Heart right ventricle (tissue), 16 donors: ENCODE measurements at regions not wholly inside any gene's neighbourhood (a gene's known extent, or its start where the extent isn't known, plus 50 kb on each side); places are given as distances from the start of the nearest gene placed in this dataset.

ENCODE experiments used
- ATAC-seq, 8 donors: fragments of 200-7000 bp; cut with Tn5 transposase; one replicate each; pipeline ENCODE4 v1.9.1; 2020; ENCODE audit warnings: mild to moderate bottlenecking in 8 of 8, moderate library complexity in 8 of 8, moderate number of reproducible peaks in 1 of 8
- DNase-seq, 2 donors: peaks; one replicate each; pipeline ENCODE4 v3.0.0-alpha.2; 2020
- H3K27ac ChIP-seq, 10 donors: fragments of 200-600 bp; sonication (generic) in 2 of 10; one replicate each; pipeline versions ENCODE4 v1.5.0 to v1.8.0; 2020 to 2022; ENCODE audit warnings: mild to moderate bottlenecking in 3 of 10
- H3K27me3 ChIP-seq, 7 donors: fragments of 200-600 bp; one replicate each; pipeline ENCODE4 v1.8.0; 2021 to 2022; ENCODE audit warnings: mild to moderate bottlenecking in 2 of 7
- H3K36me3 ChIP-seq, 9 donors: fragments of 200-600 bp; sonication (generic) in 1 of 9; one replicate each; pipeline versions ENCODE4 v1.5.0 to v1.8.0; 2020 to 2022; ENCODE audit warnings: mild to moderate bottlenecking in 2 of 9
- H3K4me1 ChIP-seq, 9 donors: fragments of 200-600 bp; sonication (generic) in 1 of 9; one replicate each; pipeline versions ENCODE4 v1.5.0 to v1.8.0; 2020 to 2022; ENCODE audit warnings: mild to moderate bottlenecking in 4 of 9
- H3K4me3 ChIP-seq, 10 donors: fragments of 200-600 bp; sonication (generic) in 2 of 10; one replicate each; pipeline versions ENCODE4 v1.5.0 to v1.8.0; 2020 to 2022; ENCODE audit warnings: mild to moderate bottlenecking in 7 of 10, moderate library complexity in 2 of 10
- H3K9me3 ChIP-seq, 11 donors: fragments of 200-600 bp in 10 of 11; sonication (generic) in 2 of 11; one replicate each; pipeline versions ENCODE4 v1.5.0 to v1.8.0; 2013 to 2022; ENCODE audit warnings: mild to moderate bottlenecking in 2 of 11, control low read depth in 1 of 11, moderate library complexity in 1 of 11
- WGBS, 2 donors: extraction: QIAGEN DNeasy Blood & Tissue Kit; methylation state at CpG; one replicate each; pipeline ENCODE4 v1.1.7; 2013; ENCODE audit warnings: inconsistent platforms in 1 of 2; 5-methylcytosine and 5-hydroxymethylcytosine counted together
- intact Hi-C, 10 donors: fragments of 100-400 bp; cut with DNase I; formaldehyde crosslinking; loops; one replicate each; pipeline versions ENCODE4 v1.11.1 to v1.14.2; 2022
- TF ChIP-seq, protein P1 (sequence below), 9 donors: fragments of 200-600 bp; sonication (generic) in 2 of 9; IDR thresholded peaks; one replicate each; pipeline versions ENCODE4 v1.5.0 to v1.8.0; 2021 to 2022; ENCODE audit warnings: antibody characterized with exemption in 9 of 9, mild to moderate bottlenecking in 5 of 9, moderate library complexity in 1 of 9
- donor health status: Arrhythmogenic right ventricular cardiomyopathy.
- donor health status: ischemic (EF 13 %, LVEDD 7.1; RV severe dilation, severe dysfunction).
- donor health status: healthy with polysubstance abuse.
- donor health status: DM: no; HTN: yes; CAD: no.
- donor health status: DM: no; HTN: no; CAD: no.
- donor health status: ischemic (EF 25% LVEDD 6.9; RV normal size, moderate dysfunction).
- donor health status: ischemic (EF 25% LVEDD 5.7; RV mildly dilated, moderate dysfunction).
- donor health status: healthy.
- donor health status: DM: yes; HTN: yes; CAD: no.
- donor health status: Ischemic cardiomyopathy.
- donor health status: ischemic (EF 35%, LVEDD 5.7; RV mildly dilated, moderate dysfunction).
- donor health status: nonischemic (EF 11% LVEDD 7.7; RV severe dilation, severe dysfunction).
- donor health status: DM: yes; HTN: yes; CAD: no.
- donor health status: PGD.
- donor health status: ischemic (EF 29% LVEDD 5.4; RV normal size, mild dysfunction).
- donor health status: nonischemic (EF 23%, LVEDD 6.1; RV moderate dilation, normal function).

DNA sequence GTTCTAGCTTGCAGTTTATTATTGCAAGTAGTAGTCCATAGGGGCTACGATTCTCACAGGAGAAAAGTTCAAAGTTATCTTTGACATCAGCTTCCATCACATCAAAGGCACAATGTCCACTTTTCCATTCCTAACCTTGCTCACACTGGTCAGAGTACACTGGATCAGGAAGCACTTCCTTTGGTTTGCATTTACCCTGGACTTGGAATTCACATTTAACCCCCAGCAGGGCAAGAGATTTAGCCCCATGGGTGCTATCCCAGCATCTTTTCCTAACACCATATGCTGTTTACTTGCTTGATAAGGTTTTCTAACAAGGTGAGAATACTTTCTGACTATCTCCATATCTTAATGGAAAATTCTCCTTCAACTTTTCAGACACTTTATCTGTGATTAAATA, 55.6 kb upstream of the ASTN2 start:
- TF ChIP-seq, protein P1, sequence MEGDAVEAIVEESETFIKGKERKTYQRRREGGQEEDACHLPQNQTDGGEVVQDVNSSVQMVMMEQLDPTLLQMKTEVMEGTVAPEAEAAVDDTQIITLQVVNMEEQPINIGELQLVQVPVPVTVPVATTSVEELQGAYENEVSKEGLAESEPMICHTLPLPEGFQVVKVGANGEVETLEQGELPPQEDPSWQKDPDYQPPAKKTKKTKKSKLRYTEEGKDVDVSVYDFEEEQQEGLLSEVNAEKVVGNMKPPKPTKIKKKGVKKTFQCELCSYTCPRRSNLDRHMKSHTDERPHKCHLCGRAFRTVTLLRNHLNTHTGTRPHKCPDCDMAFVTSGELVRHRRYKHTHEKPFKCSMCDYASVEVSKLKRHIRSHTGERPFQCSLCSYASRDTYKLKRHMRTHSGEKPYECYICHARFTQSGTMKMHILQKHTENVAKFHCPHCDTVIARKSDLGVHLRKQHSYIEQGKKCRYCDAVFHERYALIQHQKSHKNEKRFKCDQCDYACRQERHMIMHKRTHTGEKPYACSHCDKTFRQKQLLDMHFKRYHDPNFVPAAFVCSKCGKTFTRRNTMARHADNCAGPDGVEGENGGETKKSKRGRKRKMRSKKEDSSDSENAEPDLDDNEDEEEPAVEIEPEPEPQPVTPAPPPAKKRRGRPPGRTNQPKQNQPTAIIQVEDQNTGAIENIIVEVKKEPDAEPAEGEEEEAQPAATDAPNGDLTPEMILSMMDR (IDR thresholded peaks at IDR 0.05) = no peak
- ATAC-seq (no peak), DNase-seq (no peak)
- WGBS, 2 donors = 24 to 27% methylated on average over 1 of the region's 1 CpG
- Histone ChIP-seq H3K4me1 (no peaks in the 10 kb centered on the region), H3K4me3 (no peak overlapping the region), H3K9me3 (no peaks in the 10 kb centered on the region), H3K27ac (no peak overlapping the region), H3K36me3 (no peaks in the 10 kb centered on the region), H3K27me3 (peaks cover 0 to 19% (median 0%) of the 10 kb centered on the region in 7 donors)
- intact Hi-C loops = no loop called here

DNA sequence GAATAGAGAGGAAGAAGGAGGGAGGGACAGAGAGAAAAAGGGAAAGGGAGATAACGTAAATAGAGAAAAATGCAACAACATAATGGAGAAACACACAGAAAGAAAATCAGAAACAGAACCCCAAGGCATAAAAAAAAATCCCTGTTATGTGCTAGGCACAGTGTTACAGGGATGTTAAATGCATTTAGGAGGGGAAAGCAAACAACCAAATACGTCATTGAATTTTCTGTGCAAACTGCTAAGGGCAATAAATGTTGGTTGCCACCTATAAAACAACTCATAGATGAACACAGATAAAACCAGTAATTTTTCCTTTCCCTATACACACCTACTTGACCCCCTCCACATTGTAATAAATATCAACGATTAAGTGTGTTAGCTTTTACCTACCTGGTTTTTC, 51.3 kb upstream of the ASTN2 start:
- intact Hi-C loops = no loop called here
- H3K9me3 ChIP-seq = no peaks in the 10 kb centered on the region
- H3K27ac ChIP-seq = no peak overlapping the region
- H3K4me3 ChIP-seq = no peak overlapping the region
- H3K27me3 ChIP-seq = peaks cover 0 to 24% (median 0%) of the 10 kb centered on the region in 7 donors
- DNase-seq = no peak
- no peaks in the 10 kb centered on the region for H3K4me1 ChIP-seq
- TF ChIP-seq, protein P1 (IDR thresholded peaks at IDR 0.05) = no peak
- H3K36me3 ChIP-seq = no peaks in the 10 kb centered on the region
- no peak for ATAC-seq
- 72 to 76% methylated on average over 3 of the region's 3 CpGs for WGBS, 2 donors

DNA sequence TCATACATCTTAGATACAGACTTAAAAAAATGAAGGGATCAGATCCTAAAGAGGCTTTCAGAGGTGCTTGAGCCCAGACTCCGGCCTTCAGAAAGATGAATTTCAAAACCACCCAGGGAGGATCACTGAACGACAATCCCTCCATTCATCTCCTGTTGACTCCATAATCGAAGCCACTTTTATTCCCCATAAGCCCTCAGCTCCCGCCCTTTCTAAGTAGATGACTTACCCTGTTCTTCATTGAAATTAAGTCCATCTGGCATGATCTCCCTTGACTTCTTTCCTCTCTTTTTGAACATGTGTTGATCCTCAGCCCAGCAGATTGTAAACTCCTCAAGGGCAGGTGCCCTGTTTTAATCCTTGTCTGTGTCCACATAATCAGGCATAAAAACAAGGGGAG, 50.8 kb upstream of the ASTN2 start:
- no peak overlapping the region for H3K27ac ChIP-seq
- H3K36me3 ChIP-seq = no peaks in the 10 kb centered on the region
- DNase-seq (no peak), ATAC-seq (no peak)
- TF ChIP-seq, protein P1 (IDR thresholded peaks at IDR 0.05) = no peak
- H3K9me3 ChIP-seq = no peaks in the 10 kb centered on the region
- no peaks in the 10 kb centered on the region for H3K4me1 ChIP-seq
- H3K4me3 ChIP-seq = no peak overlapping the region
- 69 to 76% methylated on average over 4 of the region's 4 CpGs for WGBS, 2 donors
- intact Hi-C loops = no loop called here
- H3K27me3 ChIP-seq = peaks cover 0 to 24% (median 0%) of the 10 kb centered on the region in 7 donors

DNA sequence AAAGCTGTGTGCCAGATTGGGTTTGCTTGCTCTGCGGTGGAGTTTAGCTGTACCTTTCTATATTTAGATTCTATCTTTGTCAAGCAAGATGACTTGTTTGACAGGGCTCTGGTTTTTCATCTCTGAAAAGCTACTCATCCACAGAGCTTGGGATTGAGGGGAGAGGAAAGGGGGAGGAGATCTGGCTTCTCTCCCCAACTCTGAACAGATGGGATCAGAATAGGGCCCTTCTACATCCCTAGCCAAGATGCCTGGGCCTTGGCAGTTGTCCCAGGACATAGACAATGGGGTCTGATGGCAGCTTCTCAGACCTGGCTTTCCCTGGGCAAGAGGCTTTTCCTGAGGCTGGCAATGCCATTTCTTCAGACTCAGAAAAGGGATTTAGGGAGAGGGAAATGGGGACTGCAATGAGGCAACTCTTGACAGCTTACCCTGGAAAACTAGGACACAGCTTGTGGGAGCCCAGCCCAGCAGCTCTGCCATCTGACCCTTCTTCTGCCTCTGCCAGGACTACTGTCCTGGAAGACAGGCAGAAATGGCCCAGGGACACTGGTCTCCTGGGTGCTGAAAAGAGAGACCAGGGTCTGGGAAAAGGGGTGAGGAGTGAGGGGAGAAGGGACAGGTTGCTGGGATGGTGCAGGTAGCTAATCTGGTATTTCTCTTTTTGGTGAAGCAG, 50.2 kb upstream of the ASTN2 start:
- TF ChIP-seq, protein P1 (IDR thresholded peaks at IDR 0.05) = no peak
- WGBS, 2 donors = 35 to 41% methylated on average over 1 of the region's 1 CpG
- Histone ChIP-seq H3K27ac (no peak overlapping the region), H3K4me3 (no peak overlapping the region), H3K36me3 (no peaks in the 10 kb centered on the region), H3K4me1 (no peaks in the 10 kb centered on the region), H3K9me3 (no peaks in the 10 kb centered on the region), H3K27me3 (peaks cover 0 to 23% (median 0%) of the 10 kb centered on the region in 7 donors)
- intact Hi-C loops = no loop called here
- no peak for DNase-seq
- no peak for ATAC-seq
